ENCODE measurements at regions not wholly inside any gene's neighbourhood (a gene's known extent, or its start where the extent isn't known, plus 50 kb on each side); places are given as distances from the start of the nearest gene placed in this dataset.

DNA sequence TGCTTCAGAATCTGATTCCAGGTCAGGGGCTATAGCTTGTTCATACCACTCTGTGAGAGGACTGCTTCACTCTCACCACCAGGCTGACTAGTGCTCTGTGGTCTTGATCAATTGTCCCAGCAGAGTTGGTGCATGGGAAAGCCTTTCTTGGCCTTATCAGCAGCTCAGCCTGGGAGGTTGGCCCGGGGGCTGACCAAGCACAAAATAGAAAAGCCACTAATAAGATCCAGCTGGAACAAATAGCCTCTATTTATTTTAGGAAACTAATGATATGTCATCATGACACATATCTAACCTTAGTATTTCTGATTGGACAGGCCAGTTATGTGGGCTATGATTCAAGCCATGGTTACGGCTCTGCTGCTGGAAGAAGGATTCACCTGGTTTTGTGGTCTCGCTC, 134.2 kb downstream of the GDAP2 start:
- Histone ChIP-seq H3K9me3 (ENCODE audit: low read length) (no peaks in the 10 kb centered on the region), H3K9ac (ENCODE audit: low read length) (no peak overlapping the region), H3K4me2 (ENCODE audit: low read length) (no peak overlapping the region), H3K9me2 (ENCODE audit: insufficient read depth, low read length) (no peaks in the 10 kb centered on the region), H2AFZ (ENCODE audit: low read depth, low read length) (no peak overlapping the region), H3K79me2 (replicated peaks; ENCODE audit: insufficient read depth, low read length) (no peaks in the 10 kb centered on the region), H3K27ac (ENCODE audit: low read length) (no peak overlapping the region), H3K4me3 (ENCODE audit: low read length) (no peak overlapping the region), H3K27me3 (ENCODE audit: insufficient read depth, low read depth, low read length) (no peaks in the 10 kb centered on the region), H3K36me3 (ENCODE audit: insufficient read depth, low read length) (no peaks in the 10 kb centered on the region), H3F3A (ENCODE audit: insufficient read depth, low read length, poor library complexity, severe bottlenecking) (no peaks in the 10 kb centered on the region), H4K20me1 (ENCODE audit: insufficient read depth) (no peaks in the 10 kb centered on the region)
- TF ChIP-seq SMC3 (conservative IDR thresholded peaks at IDR 0.05; ENCODE audit: poor library complexity): no peak
- TF ChIP-seq, protein P1, sequence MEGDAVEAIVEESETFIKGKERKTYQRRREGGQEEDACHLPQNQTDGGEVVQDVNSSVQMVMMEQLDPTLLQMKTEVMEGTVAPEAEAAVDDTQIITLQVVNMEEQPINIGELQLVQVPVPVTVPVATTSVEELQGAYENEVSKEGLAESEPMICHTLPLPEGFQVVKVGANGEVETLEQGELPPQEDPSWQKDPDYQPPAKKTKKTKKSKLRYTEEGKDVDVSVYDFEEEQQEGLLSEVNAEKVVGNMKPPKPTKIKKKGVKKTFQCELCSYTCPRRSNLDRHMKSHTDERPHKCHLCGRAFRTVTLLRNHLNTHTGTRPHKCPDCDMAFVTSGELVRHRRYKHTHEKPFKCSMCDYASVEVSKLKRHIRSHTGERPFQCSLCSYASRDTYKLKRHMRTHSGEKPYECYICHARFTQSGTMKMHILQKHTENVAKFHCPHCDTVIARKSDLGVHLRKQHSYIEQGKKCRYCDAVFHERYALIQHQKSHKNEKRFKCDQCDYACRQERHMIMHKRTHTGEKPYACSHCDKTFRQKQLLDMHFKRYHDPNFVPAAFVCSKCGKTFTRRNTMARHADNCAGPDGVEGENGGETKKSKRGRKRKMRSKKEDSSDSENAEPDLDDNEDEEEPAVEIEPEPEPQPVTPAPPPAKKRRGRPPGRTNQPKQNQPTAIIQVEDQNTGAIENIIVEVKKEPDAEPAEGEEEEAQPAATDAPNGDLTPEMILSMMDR (IDR thresholded peaks at IDR 0.05; ENCODE audit: poor library complexity, severe bottlenecking): no peak
- TF ChIP-seq EZH2 (IDR thresholded peaks at IDR 0.05; ENCODE audit: borderline replicate concordance, insufficient read depth, low read length, poor library complexity, severe bottlenecking): no peak
- no peak for TF ChIP-seq TAF1 (IDR thresholded peaks at IDR 0.05; ENCODE audit: low read depth)
- TF ChIP-seq POLR2AphosphoS5 (IDR thresholded peaks at IDR 0.05): no peak
- no peak for TF ChIP-seq REST (IDR thresholded peaks at IDR 0.05; ENCODE audit: borderline replicate concordance)
- no peak for TF ChIP-seq RAD21 (conservative IDR thresholded peaks at IDR 0.05)
- no peak for TF ChIP-seq MXI1 (conservative IDR thresholded peaks at IDR 0.05; ENCODE audit: poor library complexity, severe bottlenecking)
- no peak for TF ChIP-seq EP300 (conservative IDR thresholded peaks at IDR 0.05; ENCODE audit: poor library complexity, severe bottlenecking)

GRCh38 chr1:117795792-117796191, 133.6 kb downstream of the GDAP2 start:
- no peaks in the 10 kb centered on the region for H3K79me2 ChIP-seq (replicated peaks; ENCODE audit: insufficient read depth, low read length)
- no peaks in the 10 kb centered on the region for H3K9me3 ChIP-seq (ENCODE audit: low read length)
- no peak overlapping the region for H3K4me3 ChIP-seq (ENCODE audit: low read length)
- H3K9me2 ChIP-seq (ENCODE audit: insufficient read depth, low read length): no peaks in the 10 kb centered on the region
- H3K27me3 ChIP-seq (ENCODE audit: insufficient read depth, low read depth, low read length): no peaks in the 10 kb centered on the region
- no peaks in the 10 kb centered on the region for H3F3A ChIP-seq (ENCODE audit: insufficient read depth, low read length, poor library complexity, severe bottlenecking)
- H4K20me1 ChIP-seq (ENCODE audit: insufficient read depth): no peaks in the 10 kb centered on the region
- H3K36me3 ChIP-seq (ENCODE audit: insufficient read depth, low read length): no peaks in the 10 kb centered on the region
- H2AFZ ChIP-seq (ENCODE audit: low read depth, low read length): no peak overlapping the region
- no peak overlapping the region for H3K9ac ChIP-seq (ENCODE audit: low read length)
- no peak overlapping the region for H3K4me2 ChIP-seq (ENCODE audit: low read length)
- no peak overlapping the region for H3K27ac ChIP-seq (ENCODE audit: low read length)
- TF ChIP-seq POLR2AphosphoS5 (IDR thresholded peaks at IDR 0.05): no peak
- TF ChIP-seq, protein P1 (IDR thresholded peaks at IDR 0.05; ENCODE audit: poor library complexity, severe bottlenecking): no peak
- no peak for TF ChIP-seq EZH2 (IDR thresholded peaks at IDR 0.05; ENCODE audit: borderline replicate concordance, insufficient read depth, low read length, poor library complexity, severe bottlenecking)
- no peak for TF ChIP-seq REST (IDR thresholded peaks at IDR 0.05; ENCODE audit: borderline replicate concordance)
- TF ChIP-seq MXI1 (conservative IDR thresholded peaks at IDR 0.05; ENCODE audit: poor library complexity, severe bottlenecking): no peak
- TF ChIP-seq SMC3 (conservative IDR thresholded peaks at IDR 0.05; ENCODE audit: poor library complexity): no peak
- no peak for TF ChIP-seq RAD21 (conservative IDR thresholded peaks at IDR 0.05)
- TF ChIP-seq TAF1 (IDR thresholded peaks at IDR 0.05; ENCODE audit: low read depth): no peak
